Activated CD4-positive, alpha-beta memory T cell treated with anti-CD3 and anti-CD28 coated beads for 36 hours (primary cell): ENCODE measurements at regions not wholly inside any gene's neighbourhood (a gene's known extent, or its start where the extent isn't known, plus 50 kb on each side); places are given as distances from the start of the nearest gene placed in this dataset.
"Not testable (repeated sequence)": the region's sequence is repeated elsewhere in the genome, so short reads cannot be mapped to it uniquely, and the experiment has no call there.

Experiments
- CTCF ChIA-PET: fragments of 350-600 bp; sonication (Branson Sonifier 250); formaldehyde crosslinking; loops from one replicate; lab custom pipeline; 2021; ENCODE audit warnings: antibody characterized with exemption, inconsistent platforms; lab: Charles Lee
- POLR2A ChIA-PET: fragments of 350-600 bp; sonication (Branson Sonifier 250); formaldehyde crosslinking; loops from one replicate; lab custom pipeline; 2021; ENCODE audit warnings: antibody characterized with exemption; lab: Charles Lee
- DNase-seq: peaks from one replicate; pipeline ENCODE4 v3.0.0-alpha.2; 2020
- H3K27ac Mint-ChIP-seq: one replicate; pipeline ENCODE4 v1.8.0; 2021; ENCODE audit warnings: mixed read lengths
- H3K27me3 Mint-ChIP-seq: one replicate; pipeline ENCODE4 v1.8.0; 2021; ENCODE audit warnings: mixed read lengths
- H3K36me3 Mint-ChIP-seq: one replicate; pipeline ENCODE4 v1.8.0; 2021; ENCODE audit warnings: mixed read lengths
- H3K4me1 Mint-ChIP-seq: one replicate; pipeline ENCODE4 v1.8.0; 2021; ENCODE audit warnings: low read depth, mixed read lengths
- H3K4me3 Mint-ChIP-seq: one replicate; pipeline ENCODE4 v1.8.0; 2021; ENCODE audit warnings: mild to moderate bottlenecking, mixed read lengths
- H3K9me3 Mint-ChIP-seq: one replicate; pipeline ENCODE4 v1.8.0; 2021; ENCODE audit warnings: mixed read lengths
- intact Hi-C: fragments of 100-400 bp; cut with micrococcal nuclease; formaldehyde crosslinking; loops from one replicate; pipeline ENCODE4 v1.15.1; 2023

- no peak overlapping the region for H3K4me3 Mint-ChIP-seq
- peaks cover 11% of the 10 kb centered on the region for H3K9me3 Mint-ChIP-seq
- H3K27me3 Mint-ChIP-seq, result no peaks in the 10 kb centered on the region
- POLR2A ChIA-PET, result no interaction called here
- no peaks in the 10 kb centered on the region for H3K36me3 Mint-ChIP-seq
- CTCF ChIA-PET, result no interaction called here
- no peak overlapping the region for H3K27ac Mint-ChIP-seq
- intact Hi-C loops, result no loop called here
- DNase-seq, result no peak
- no peaks in the 10 kb centered on the region for H3K4me1 Mint-ChIP-seq
These were observed 1175.6 kb downstream of the TECRL start for GRCh38 chr4:63233671-63234070.

DNA sequence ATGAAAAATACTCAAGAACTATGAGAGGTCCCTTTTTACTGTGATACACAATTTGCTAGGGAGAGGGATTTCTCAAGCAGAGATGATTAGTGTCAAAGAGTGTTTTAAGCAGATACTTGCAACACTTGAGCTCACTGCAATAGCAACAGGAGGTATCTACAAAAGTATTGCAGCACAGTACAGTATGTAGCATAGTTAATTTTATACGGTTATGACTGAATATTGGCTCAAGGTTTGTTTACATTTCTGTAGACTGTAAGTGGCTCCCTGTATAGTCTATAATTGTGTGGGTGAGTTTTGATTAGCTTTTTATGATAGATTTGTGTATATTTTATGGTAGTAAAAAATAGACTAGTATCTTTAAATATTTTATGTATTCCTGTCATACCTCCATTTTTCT lies 1177.2 kb downstream of the TECRL start:
- intact Hi-C loops, result no loop called here
- no peak overlapping the region for H3K4me3 Mint-ChIP-seq
- no peaks in the 10 kb centered on the region for H3K36me3 Mint-ChIP-seq
- no peak for DNase-seq
- H3K27ac Mint-ChIP-seq, result no peak overlapping the region
- H3K4me1 Mint-ChIP-seq, result no peaks in the 10 kb centered on the region
- POLR2A ChIA-PET, result no interaction called here
- H3K27me3 Mint-ChIP-seq, result no peaks in the 10 kb centered on the region
- CTCF ChIA-PET, result no interaction called here
- H3K9me3 Mint-ChIP-seq, result peaks cover 8% of the 10 kb centered on the region

- Mint-ChIP-seq H3K4me3 (no peak overlapping the region), H3K36me3 (no peaks in the 10 kb centered on the region), H3K4me1 (no peaks in the 10 kb centered on the region), H3K9me3 (peaks cover 10% of the 10 kb centered on the region), H3K27ac (no peak overlapping the region), H3K27me3 (no peaks in the 10 kb centered on the region)
- ChIA-PET CTCF (no interaction called here), POLR2A (no interaction called here)
- intact Hi-C loops, result no loop called here
- DNase-seq, result no peak
These were observed 1183.0 kb downstream of the TECRL start for GRCh38 chr4:63226229-63226628.

GRCh38 chr4:63222466-63222865 lies 1186.8 kb downstream of the TECRL start:
- POLR2A ChIA-PET, result no interaction called here
- H3K36me3 Mint-ChIP-seq, result no peaks in the 10 kb centered on the region
- H3K9me3 Mint-ChIP-seq, result peaks cover 19% of the 10 kb centered on the region
- DNase-seq, result no peak
- intact Hi-C loops, result no loop called here
- H3K27me3 Mint-ChIP-seq, result no peaks in the 10 kb centered on the region
- H3K27ac Mint-ChIP-seq, result no peak overlapping the region
- no peak overlapping the region for H3K4me3 Mint-ChIP-seq
- CTCF ChIA-PET, result no interaction called here
- H3K4me1 Mint-ChIP-seq, result no peaks in the 10 kb centered on the region

GRCh38 chr4:63221477-63221876 lies 1187.8 kb downstream of the TECRL start:
- ChIA-PET CTCF (no interaction called here), POLR2A (no interaction called here)
- Mint-ChIP-seq H3K9me3 (peaks cover 23% of the 10 kb centered on the region), H3K36me3 (no peaks in the 10 kb centered on the region), H3K4me1 (no peaks in the 10 kb centered on the region), H3K4me3 (no peak overlapping the region), H3K27me3 (no peaks in the 10 kb centered on the region), H3K27ac (no peak overlapping the region)
- DNase-seq, result no peak
- intact Hi-C loops, result no loop called here

DNA sequence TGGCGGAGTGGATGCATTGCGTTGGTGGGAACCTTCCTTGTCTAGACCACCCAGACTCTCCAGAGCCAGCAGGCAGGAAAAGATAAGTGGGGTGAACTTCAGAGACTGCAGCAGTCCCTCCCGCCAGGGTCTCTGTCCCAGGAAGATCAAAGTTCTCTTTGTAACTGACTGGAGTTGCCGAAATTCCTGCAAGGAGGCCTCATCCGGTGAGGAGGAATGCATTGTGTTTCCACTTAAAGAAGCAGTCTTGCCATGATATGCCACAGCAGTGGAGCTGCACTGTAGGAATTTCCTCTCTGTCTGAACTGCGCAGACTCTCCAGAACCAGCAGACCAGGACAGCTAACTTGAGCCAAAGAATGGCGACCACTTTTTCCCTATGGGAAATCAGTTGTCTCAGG lies 1190.4 kb downstream of the TECRL start:
- intact Hi-C loops, result no loop called here
- Mint-ChIP-seq H3K4me3 (no peak overlapping the region), H3K9me3 (peaks cover 28% of the 10 kb centered on the region), H3K36me3 (no peaks in the 10 kb centered on the region), H3K27me3 (no peaks in the 10 kb centered on the region), H3K27ac (no peak overlapping the region), H3K4me1 (no peaks in the 10 kb centered on the region)
- no peak for DNase-seq
- ChIA-PET POLR2A (no interaction called here), CTCF (no interaction called here)

GRCh38 chr4:63214076-63214475 lies 1195.2 kb downstream of the TECRL start:
- Mint-ChIP-seq H3K27me3 (no peaks in the 10 kb centered on the region), H3K4me3 (no peak overlapping the region), H3K9me3 (peaks cover 35% of the 10 kb centered on the region), H3K27ac (no peak overlapping the region), H3K4me1 (no peaks in the 10 kb centered on the region), H3K36me3 (no peaks in the 10 kb centered on the region)
- ChIA-PET CTCF (no interaction called here), POLR2A (no interaction called here)
- no peak for DNase-seq
- intact Hi-C loops, result no loop called here

DNA sequence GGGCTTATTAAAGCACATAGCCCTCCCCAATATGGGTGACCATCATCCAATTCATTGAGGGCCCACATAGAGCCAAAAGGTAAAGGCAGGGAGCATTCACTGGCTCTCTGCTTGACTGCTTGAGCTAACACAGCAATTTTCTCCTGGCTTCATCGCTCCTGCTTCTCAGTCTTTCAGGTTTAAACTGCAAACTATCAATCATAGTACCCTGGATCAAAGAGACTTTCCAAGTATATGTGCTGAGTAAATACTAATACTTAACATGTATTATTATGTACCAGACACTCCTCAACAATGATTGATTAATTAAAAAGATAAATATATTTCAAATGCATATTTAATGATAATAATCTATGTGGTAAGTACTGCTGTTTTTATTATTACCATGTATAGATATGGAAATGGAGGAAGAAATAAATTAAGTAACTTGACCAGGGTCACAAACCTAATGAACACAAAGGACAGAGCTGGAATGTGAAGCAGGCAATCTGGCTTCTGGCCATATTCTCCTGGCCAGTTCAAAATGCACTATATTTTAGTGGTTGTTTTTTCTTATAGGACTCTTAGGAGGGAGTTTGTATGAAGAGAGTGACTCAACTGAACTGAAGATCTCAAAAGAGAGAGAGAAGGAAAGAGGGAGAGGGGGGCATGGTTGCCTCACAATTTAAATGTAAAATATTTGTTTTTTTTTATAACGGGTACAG lies 1197.3 kb downstream of the TECRL start:
- POLR2A ChIA-PET, result no interaction called here
- intact Hi-C loops, result no loop called here

DNA sequence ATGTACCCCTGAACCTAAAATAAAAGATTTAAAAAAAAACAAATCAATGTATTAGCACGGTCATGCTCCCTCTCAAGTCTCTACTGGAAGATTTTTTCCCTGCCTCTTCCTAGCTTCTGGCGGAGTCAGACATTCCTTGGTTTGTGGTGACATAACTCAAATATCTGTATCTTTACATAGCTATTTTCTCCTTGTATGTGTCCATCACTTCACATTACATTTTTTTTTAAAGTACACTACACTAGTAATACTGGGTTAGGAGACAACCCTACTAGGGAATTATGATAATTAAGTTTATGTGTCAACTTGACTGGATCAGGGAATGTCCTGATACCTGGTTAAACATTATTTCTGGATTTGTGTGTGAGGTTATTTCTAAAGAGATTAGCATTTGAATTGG lies 1197.9 kb downstream of the TECRL start:
- POLR2A ChIA-PET, result no interaction called here
- CTCF ChIA-PET, result no interaction called here
- H3K4me1 Mint-ChIP-seq, result no peaks in the 10 kb centered on the region
- H3K27me3 Mint-ChIP-seq, result no peaks in the 10 kb centered on the region
- no peak overlapping the region for H3K4me3 Mint-ChIP-seq
- intact Hi-C loops, result no loop called here
- H3K36me3 Mint-ChIP-seq, result no peaks in the 10 kb centered on the region
- H3K27ac Mint-ChIP-seq, result no peak overlapping the region
- no peak for DNase-seq
- H3K9me3 Mint-ChIP-seq, result peaks cover 30% of the 10 kb centered on the region

More for the DNA sequence above, 1197.3 kb downstream of the TECRL start:
- no peaks in the 10 kb centered on the region for H3K36me3 Mint-ChIP-seq
- no peak overlapping the region for H3K27ac Mint-ChIP-seq
- peaks cover 35% of the 10 kb centered on the region for H3K9me3 Mint-ChIP-seq
- CTCF ChIA-PET, result no interaction called here
- H3K4me3 Mint-ChIP-seq, result no peak overlapping the region
- H3K27me3 Mint-ChIP-seq, result no peaks in the 10 kb centered on the region
- DNase-seq, result no peak
- H3K4me1 Mint-ChIP-seq, result no peaks in the 10 kb centered on the region

DNA sequence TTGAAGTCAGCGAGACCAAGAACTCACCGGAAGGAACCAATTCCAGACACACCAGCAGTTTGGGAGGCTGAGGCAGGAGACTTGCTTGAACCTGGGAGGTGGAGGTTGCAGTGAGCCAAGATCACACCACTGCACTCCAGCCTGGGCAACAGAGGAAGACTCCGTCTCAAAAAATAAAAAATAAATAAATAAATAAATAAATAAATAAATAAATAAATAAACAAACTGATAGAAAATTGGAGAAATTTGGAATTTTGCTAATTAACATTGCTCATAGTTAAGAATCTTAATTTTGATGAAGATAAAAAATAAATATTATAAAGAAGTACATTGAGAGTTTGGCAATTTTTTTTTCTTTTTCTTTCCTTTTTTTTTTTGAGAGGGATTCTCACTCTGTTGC lies 1216.2 kb downstream of the TECRL start:
- CTCF ChIA-PET, result not testable (repeated sequence)

GRCh38 chr4:63171341-63171740 lies 1237.9 kb downstream of the TECRL start:
- Mint-ChIP-seq H3K4me3 (no peak overlapping the region), H3K27ac (no peak overlapping the region), H3K9me3 (peaks cover 15% of the 10 kb centered on the region), H3K4me1 (no peaks in the 10 kb centered on the region), H3K36me3 (no peaks in the 10 kb centered on the region), H3K27me3 (no peaks in the 10 kb centered on the region)
- ChIA-PET CTCF (no interaction called here), POLR2A (no interaction called here)
- no peak for DNase-seq
- intact Hi-C loops, result no loop called here

More for the DNA sequence above, 1216.2 kb downstream of the TECRL start:
- H3K36me3 Mint-ChIP-seq, DNase-seq, H3K4me1 Mint-ChIP-seq, H3K27ac Mint-ChIP-seq, intact Hi-C loops, H3K27me3 Mint-ChIP-seq, POLR2A ChIA-PET, H3K4me3 Mint-ChIP-seq: not testable (repeated sequence)
- H3K9me3 Mint-ChIP-seq, result peaks cover 33% of the 10 kb centered on the region

DNA sequence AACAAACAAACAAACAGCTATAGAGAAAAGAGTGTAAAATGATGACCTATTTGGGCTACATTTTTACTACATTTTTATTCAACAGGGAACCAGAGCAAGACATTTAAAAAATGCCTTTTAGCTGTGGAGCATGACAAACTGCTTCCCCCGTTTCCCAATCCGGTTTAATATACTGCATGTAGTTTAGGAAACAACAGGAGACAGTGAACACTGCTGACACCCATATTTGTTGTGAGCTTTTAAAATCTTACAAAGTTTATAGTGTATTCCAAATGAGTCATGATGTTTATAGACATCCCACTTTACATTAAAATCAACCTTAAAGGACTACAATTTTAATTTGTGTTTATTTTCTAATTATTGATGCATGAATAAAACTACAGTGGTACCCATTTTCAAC lies 1238.3 kb downstream of the TECRL start:
- H3K27ac Mint-ChIP-seq, result no peak overlapping the region
- no peaks in the 10 kb centered on the region for H3K4me1 Mint-ChIP-seq
- no peaks in the 10 kb centered on the region for H3K36me3 Mint-ChIP-seq
- H3K9me3 Mint-ChIP-seq, result peaks cover 15% of the 10 kb centered on the region
- intact Hi-C loops, result no loop called here
- no peaks in the 10 kb centered on the region for H3K27me3 Mint-ChIP-seq
- ChIA-PET CTCF (no interaction called here), POLR2A (no interaction called here)
- DNase-seq, result no peak
- H3K4me3 Mint-ChIP-seq, result no peak overlapping the region

DNA sequence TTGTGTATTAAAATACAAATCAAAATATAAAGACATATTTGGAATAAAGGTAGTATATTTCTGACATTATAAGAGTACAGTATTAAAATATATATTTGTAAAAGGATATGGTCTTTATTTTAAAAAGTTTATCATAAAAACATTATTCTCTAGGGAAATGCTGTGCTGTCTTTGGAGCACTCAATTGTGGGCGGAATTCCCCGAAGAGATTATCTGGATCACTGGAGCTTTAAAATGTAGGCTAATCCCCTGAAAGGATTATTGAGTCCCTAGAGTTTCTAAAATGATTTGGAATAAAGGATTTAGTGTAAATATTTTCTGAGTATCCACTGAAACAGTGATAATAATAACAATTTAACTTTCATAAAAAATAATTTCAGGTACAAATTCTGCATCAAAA lies 1239.4 kb downstream of the TECRL start:
- CTCF ChIA-PET, result no interaction called here
- Mint-ChIP-seq H3K4me1 (no peaks in the 10 kb centered on the region), H3K9me3 (peaks cover 16% of the 10 kb centered on the region), H3K36me3 (no peaks in the 10 kb centered on the region), H3K4me3 (no peak overlapping the region), H3K27ac (no peak overlapping the region), H3K27me3 (no peaks in the 10 kb centered on the region)
- intact Hi-C loops, result no loop called here
- no peak for DNase-seq
- POLR2A ChIA-PET, result no interaction called here
